ENCODE measurements at regions not wholly inside any gene's neighbourhood (a gene's known extent, or its start where the extent isn't known, plus 50 kb on each side); places are given as distances from the start of the nearest gene placed in this dataset.

GRCh38 chrX:4382273-4382672 lies 668.8 kb upstream of the PRKX start:
- Histone ChIP-seq H3K36me3 (no peaks in the 10 kb centered on the region), H3K27ac (no peak overlapping the region), H3K27me3 (no peaks in the 10 kb centered on the region), H3K4me1 (ENCODE audit: low read depth) (no peaks in the 10 kb centered on the region), H3K4me3 (no peak overlapping the region), H3K9me3 (ENCODE audit: low read depth) (no peaks in the 10 kb centered on the region)
- no peak for TF ChIP-seq CTCF (IDR thresholded peaks at IDR 0.05; ENCODE audit: low read depth, low read length)
- DNase-seq (ENCODE audit: low read depth in 1 of 2, low spot score in 1 of 2): no peak

GRCh38 chrX:4380710-4381109 lies 667.3 kb upstream of the PRKX start:
- H3K9me3 ChIP-seq (ENCODE audit: low read depth): no peaks in the 10 kb centered on the region
- no peaks in the 10 kb centered on the region for H3K36me3 ChIP-seq
- no peaks in the 10 kb centered on the region for H3K4me1 ChIP-seq (ENCODE audit: low read depth)
- H3K4me3 ChIP-seq: no peak overlapping the region
- no peak for DNase-seq (ENCODE audit: low read depth in 1 of 2, low spot score in 1 of 2)
- TF ChIP-seq CTCF (IDR thresholded peaks at IDR 0.05; ENCODE audit: low read depth, low read length): no peak
- no peak overlapping the region for H3K27ac ChIP-seq
- no peaks in the 10 kb centered on the region for H3K27me3 ChIP-seq

DNA sequence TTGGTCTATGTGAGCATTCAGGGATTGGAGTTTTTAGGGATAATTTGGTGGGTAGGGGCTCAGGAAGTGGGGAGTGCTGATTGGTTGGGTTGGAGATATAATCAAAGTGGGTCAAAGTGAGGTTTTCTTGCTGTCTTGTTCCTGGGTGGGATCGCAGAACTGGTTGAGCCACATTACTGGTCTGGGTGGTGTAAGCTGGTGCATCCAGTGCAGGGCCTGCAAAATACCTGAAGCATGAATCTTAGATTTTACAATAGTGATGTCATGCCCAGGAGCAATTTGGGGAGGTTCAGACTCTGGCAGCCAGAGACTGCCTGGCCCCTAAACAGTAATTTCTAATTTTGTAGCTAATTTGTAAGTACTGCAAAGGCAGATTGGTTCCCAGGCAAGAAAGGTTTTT lies 665.6 kb upstream of the PRKX start:
- H3K9me3 ChIP-seq (ENCODE audit: low read depth): no peaks in the 10 kb centered on the region
- no peak for TF ChIP-seq CTCF (IDR thresholded peaks at IDR 0.05; ENCODE audit: low read depth, low read length)
- H3K4me1 ChIP-seq (ENCODE audit: low read depth): no peaks in the 10 kb centered on the region
- no peak overlapping the region for H3K27ac ChIP-seq
- H3K36me3 ChIP-seq: no peaks in the 10 kb centered on the region
- no peak overlapping the region for H3K4me3 ChIP-seq
- H3K27me3 ChIP-seq: no peaks in the 10 kb centered on the region
- DNase-seq (ENCODE audit: low read depth in 1 of 2, low spot score in 1 of 2): no peak

DNA sequence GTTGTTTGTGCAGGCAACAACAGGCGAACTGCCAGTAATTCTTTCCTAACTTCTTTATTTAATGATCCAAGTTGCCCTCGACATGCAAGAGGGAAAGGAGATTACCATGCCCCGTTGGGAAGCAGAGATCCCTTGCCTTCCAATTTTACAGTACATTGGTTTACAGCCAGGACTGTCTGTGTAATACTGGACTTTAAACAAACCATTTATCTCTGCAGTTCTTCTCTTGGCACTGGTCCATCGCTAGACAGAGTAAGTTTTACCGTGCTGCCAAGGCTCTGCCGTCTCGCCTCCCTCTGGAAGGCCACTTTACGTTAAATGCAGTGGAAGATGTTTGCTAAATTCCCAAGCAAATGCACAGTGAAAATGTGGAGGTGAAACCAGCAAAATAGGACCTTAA lies 660.3 kb upstream of the PRKX start:
- Histone ChIP-seq H3K27me3 (no peaks in the 10 kb centered on the region), H3K4me3 (no peak overlapping the region), H3K36me3 (no peaks in the 10 kb centered on the region), H3K27ac (no peak overlapping the region), H3K4me1 (ENCODE audit: low read depth) (no peaks in the 10 kb centered on the region), H3K9me3 (ENCODE audit: low read depth) (no peaks in the 10 kb centered on the region)
- no peak for DNase-seq (ENCODE audit: low read depth in 1 of 2, low spot score in 1 of 2)
- no peak for TF ChIP-seq CTCF (IDR thresholded peaks at IDR 0.05; ENCODE audit: low read depth, low read length)

- H3K9me3 ChIP-seq (ENCODE audit: low read depth): no peaks in the 10 kb centered on the region
- H3K27ac ChIP-seq: no peak overlapping the region
- no peak overlapping the region for H3K4me3 ChIP-seq
- no peak for DNase-seq (ENCODE audit: low read depth in 1 of 2, low spot score in 1 of 2)
- no peaks in the 10 kb centered on the region for H3K36me3 ChIP-seq
- no peak for TF ChIP-seq CTCF (IDR thresholded peaks at IDR 0.05; ENCODE audit: low read depth, low read length)
- no peaks in the 10 kb centered on the region for H3K27me3 ChIP-seq
- H3K4me1 ChIP-seq (ENCODE audit: low read depth): no peaks in the 10 kb centered on the region
These were observed 645.1 kb upstream of the PRKX start for GRCh38 chrX:4358577-4358976.

- no peak for TF ChIP-seq CTCF (IDR thresholded peaks at IDR 0.05; ENCODE audit: low read depth, low read length)
- H3K4me1 ChIP-seq (ENCODE audit: low read depth): peaks cover 5% of the 10 kb centered on the region
- DNase-seq (ENCODE audit: low read depth in 1 of 2, low spot score in 1 of 2): no peak
- H3K27ac ChIP-seq: no peak overlapping the region
- H3K36me3 ChIP-seq: no peaks in the 10 kb centered on the region
- H3K4me3 ChIP-seq: no peak overlapping the region
- no peaks in the 10 kb centered on the region for H3K27me3 ChIP-seq
- no peaks in the 10 kb centered on the region for H3K9me3 ChIP-seq (ENCODE audit: low read depth)
These were observed 609.5 kb upstream of the PRKX start for GRCh38 chrX:4322916-4323315.

Data from cardiac muscle cell (in vitro differentiated cells and primary cell).